ENCODE measurements at regions not wholly inside any gene's neighbourhood (a gene's known extent, or its start where the extent isn't known, plus 50 kb on each side); places are given as distances from the start of the nearest gene placed in this dataset.

GRCh38 chr13:57946361-57946760 is 314.8 kb downstream of the PCDH17 start:
- TF ChIP-seq POLR2A (IDR thresholded peaks at IDR 0.05; ENCODE audit: low read depth, low read length) (no peak), POLR2AphosphoS5 (IDR thresholded peaks at IDR 0.05; ENCODE audit: low read depth, low read length) (no peak)

Data from GM12892 (cell line).